ENCODE measurements at regions not wholly inside any gene's neighbourhood (a gene's known extent, or its start where the extent isn't known, plus 50 kb on each side); places are given as distances from the start of the nearest gene placed in this dataset.

DNA sequence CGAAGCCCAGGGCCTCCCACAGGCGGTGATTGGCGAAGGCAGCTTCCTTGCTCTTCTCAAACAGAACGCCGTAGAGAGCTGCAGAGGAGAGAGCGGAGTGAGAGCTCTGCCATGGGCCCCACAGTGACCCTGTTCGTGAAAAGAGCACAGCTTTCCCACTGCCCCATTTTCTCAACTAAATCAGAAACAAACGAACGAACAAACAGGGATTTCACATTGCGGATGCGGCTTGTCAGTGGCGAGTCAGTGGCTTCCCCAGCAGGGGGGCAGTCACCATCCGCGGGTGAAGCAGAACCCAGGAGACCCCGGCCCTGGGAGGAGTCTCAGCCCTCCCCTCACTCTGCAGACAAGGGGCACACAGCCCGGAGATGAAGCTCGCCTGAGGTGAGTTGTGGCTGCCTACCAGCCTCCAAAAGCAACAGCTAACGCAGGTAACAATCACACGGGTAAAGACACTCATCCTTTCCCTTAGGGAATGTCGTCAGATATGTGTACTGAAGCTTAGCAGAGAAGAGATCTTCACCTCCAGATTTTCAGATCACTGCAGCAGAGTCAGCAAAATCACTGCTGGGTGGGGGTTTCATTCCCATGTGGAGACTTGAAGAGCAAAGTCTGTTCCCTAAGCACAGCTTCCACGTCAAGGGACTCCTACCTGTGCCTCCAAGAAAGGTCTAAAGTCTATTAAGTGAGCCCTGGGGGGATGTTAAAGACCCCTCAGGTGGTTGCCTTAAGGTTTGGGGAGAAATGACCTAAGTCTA lies 51.2 kb upstream of the GPR31 start:
- TF ChIP-seq, protein P1, sequence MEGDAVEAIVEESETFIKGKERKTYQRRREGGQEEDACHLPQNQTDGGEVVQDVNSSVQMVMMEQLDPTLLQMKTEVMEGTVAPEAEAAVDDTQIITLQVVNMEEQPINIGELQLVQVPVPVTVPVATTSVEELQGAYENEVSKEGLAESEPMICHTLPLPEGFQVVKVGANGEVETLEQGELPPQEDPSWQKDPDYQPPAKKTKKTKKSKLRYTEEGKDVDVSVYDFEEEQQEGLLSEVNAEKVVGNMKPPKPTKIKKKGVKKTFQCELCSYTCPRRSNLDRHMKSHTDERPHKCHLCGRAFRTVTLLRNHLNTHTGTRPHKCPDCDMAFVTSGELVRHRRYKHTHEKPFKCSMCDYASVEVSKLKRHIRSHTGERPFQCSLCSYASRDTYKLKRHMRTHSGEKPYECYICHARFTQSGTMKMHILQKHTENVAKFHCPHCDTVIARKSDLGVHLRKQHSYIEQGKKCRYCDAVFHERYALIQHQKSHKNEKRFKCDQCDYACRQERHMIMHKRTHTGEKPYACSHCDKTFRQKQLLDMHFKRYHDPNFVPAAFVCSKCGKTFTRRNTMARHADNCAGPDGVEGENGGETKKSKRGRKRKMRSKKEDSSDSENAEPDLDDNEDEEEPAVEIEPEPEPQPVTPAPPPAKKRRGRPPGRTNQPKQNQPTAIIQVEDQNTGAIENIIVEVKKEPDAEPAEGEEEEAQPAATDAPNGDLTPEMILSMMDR (IDR thresholded peaks at IDR 0.05; ENCODE audit: low read length, missing control alignments), result no peak
- no peak overlapping the region for H3K4me3 ChIP-seq (replicated peaks; ENCODE audit: low read depth, low read length)

DNA sequence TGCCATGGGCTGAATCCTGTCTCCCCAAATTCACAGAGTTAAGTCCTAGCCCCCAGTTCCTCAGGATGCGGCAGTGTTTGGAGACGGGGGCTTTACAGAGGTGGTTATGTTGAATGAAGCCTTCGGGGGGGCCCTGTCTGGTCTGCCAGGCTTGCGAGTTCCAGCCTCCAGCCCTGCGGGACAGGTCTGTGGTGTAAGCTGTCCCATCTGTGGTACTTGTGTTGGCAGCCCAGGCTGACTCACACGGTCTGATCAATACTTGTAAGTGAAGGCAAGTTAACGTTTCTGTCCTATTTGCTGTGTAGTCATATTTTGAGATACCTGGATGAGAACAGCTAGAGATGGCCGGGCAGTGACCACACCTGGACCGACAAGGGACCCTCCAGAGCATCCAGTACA lies 51.8 kb upstream of the GPR31 start:
- no peak for DNase-seq (ENCODE audit: low read depth)
- no peak overlapping the region for H3K4me3 ChIP-seq (replicated peaks; ENCODE audit: low read depth, low read length)
- TF ChIP-seq, protein P1 (IDR thresholded peaks at IDR 0.05; ENCODE audit: low read length, missing control alignments), result no peak

More for the DNA sequence above, 51.2 kb upstream of the GPR31 start:
- no peak for DNase-seq (ENCODE audit: low read depth)

DNA sequence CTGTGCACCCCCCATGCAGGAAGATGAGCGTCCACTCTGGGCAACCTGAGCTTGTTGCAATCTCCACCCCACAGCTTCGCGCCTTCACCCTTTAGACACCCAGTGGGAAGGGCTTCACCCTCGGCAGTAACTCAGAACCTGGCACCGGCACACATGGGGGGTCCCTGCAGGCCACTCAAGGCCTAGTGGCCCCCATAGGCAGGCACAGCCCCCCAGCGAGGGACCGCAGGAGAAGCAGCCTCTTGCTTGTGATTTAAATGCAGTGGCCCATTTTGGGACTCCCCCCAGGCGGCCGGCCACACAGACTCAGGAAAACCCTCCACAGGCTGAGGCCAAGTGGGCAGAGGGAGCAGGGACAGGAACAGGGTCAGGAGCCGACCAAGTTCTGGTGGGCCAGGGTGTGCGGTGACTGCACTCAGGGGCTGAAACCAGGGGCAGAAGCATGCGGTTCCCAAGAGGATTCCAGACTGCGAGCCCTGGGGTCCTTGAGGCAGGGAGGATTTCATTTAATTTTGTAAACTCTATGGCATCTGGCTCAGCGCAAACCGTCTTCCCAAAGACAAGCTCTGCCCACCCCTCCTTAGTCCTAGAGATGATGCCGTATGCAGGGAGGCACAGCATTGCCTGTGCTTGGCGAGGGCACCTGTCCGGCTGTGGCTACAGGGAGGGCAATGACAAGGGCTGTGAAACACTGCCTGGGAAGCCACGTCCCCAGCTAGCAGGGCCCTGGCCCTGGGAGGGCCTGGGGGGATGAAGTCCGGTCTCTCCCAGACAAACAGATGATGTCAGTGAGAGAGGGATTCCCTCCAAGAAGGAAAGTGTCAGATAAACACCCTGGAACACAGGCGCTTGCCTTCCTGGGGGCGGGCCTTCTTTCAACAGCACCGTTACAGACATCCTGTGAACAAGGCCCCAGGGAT lies 52.9 kb upstream of the GPR31 start:
- no peak overlapping the region for H3K4me3 ChIP-seq (replicated peaks; ENCODE audit: low read depth, low read length)
- DNase-seq (ENCODE audit: low read depth), result peak; percentile 4
- TF ChIP-seq, protein P1 (IDR thresholded peaks at IDR 0.05; ENCODE audit: low read length, missing control alignments), result no peak

DNA sequence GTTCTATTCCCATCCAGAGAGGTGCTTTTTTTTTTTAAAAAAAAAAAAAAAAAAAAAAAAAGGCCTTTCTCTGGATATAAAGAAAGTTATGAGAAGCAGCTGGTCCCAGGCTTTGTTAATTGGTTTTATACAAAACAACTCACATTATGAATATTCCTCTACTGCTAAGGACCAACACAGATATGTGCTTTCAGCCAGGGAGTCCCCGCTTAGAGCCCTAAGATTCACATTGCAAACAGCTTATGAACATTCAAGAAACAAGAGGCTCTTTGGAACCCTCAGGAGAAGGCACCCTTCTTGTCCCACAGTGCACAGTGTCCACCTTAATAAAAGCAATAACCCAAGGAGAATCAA lies 53.5 kb upstream of the GPR31 start:
- DNase-seq (ENCODE audit: low read depth), result no peak
- TF ChIP-seq, protein P1 (IDR thresholded peaks at IDR 0.05; ENCODE audit: low read length, missing control alignments), result no peak
- H3K4me3 ChIP-seq (replicated peaks; ENCODE audit: low read depth, low read length), result no peak overlapping the region

DNA sequence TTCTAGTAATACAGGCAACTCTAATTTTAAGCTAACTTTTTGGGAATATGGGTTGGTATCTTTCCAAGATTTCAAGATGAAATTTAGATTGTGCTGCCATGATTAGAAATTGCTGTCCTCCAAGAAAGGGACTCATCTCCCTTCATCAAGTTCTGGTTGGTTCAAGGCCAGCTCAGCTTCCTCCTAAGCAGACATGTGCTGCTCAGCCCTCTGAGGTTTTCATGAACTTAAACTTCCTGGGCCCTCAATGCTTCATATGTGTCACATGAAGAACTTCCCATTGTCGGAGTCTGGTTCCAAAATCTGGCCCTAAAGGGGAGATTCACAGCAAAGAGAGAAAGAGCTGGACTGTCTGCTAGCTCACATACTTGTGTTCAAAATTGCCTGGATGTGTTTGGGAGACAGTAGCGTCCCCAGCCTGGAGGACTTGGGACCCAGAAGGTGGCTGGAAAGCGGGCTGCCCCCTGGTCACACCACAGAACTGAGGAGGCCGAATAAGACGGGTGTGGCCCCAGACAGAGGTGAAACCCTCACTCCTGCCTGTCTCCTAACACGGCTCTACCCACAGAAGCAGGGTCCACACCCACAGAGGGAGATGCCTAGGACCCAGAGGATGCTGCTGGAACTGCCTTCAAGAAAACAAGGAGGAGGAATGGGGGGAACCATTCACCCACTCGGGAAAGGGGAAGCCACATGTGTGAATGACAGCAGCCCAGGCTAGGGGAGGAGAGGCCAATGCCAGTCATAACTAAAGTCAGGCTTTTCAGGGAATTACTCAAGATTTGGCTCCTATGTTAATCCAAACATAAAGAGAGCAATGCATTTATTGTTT lies 54.3 kb upstream of the GPR31 start:
- DNase-seq (ENCODE audit: low read depth), result no peak
- TF ChIP-seq, protein P1 (IDR thresholded peaks at IDR 0.05; ENCODE audit: low read length, missing control alignments), result no peak

DNA sequence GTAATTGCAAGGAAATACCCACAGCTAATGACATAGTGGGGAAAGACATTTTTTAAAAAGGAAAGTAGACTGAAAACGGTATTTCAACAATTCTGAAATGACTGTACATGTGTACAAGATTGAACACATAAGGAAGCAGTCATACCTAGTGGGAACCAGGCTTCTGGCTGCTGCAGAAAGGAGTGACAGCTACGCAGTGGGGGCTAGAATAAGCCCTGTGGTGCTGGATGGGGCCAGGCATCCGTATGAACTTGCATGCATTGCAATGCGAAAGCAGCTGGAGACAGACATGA lies 54.9 kb upstream of the GPR31 start:
- H3K4me3 ChIP-seq (replicated peaks; ENCODE audit: low read depth, low read length), result no peak overlapping the region
- TF ChIP-seq, protein P1 (IDR thresholded peaks at IDR 0.05; ENCODE audit: low read length, missing control alignments), result no peak
- DNase-seq (ENCODE audit: low read depth), result no peak

More for the DNA sequence above, 54.3 kb upstream of the GPR31 start:
- no peak overlapping the region for H3K4me3 ChIP-seq (replicated peaks; ENCODE audit: low read depth, low read length)

All from fibroblast of pulmonary artery (primary cell).